Stimulated activated CD4-positive, alpha-beta T cell treated with anti-CD3 and anti-CD28 coated beads, TNF-alpha, amount 100 ng/mL, for 48 hours (primary cell): ENCODE measurements at regions not wholly inside any gene's neighbourhood (a gene's known extent, or its start where the extent isn't known, plus 50 kb on each side); places are given as distances from the start of the nearest gene placed in this dataset.
"Not testable (repeated sequence)": the region's sequence is repeated elsewhere in the genome, so short reads cannot be mapped to it uniquely, and the experiment has no call there.

Experiments
- DNase-seq, 3 donors: peaks; one replicate each; pipeline ENCODE4 v3.0.0-alpha.2; 2020; ENCODE audit warnings: low read depth in 3 of 3

- DNase-seq: no peak
Measured at GRCh38 chr1:58197811-58198210, 348.7 kb downstream of the OMA1 start.

GRCh38 chr1:58190267-58190988, 356.1 kb downstream of the OMA1 start:
- DNase-seq: no peak

- no peak for DNase-seq
Measured at GRCh38 chr1:58189453-58189852, 357.1 kb downstream of the OMA1 start.

- no peak for DNase-seq
Measured at GRCh38 chr1:58183286-58183685, 363.2 kb downstream of the OMA1 start.

- DNase-seq: no peak
Measured at GRCh38 chr1:58180537-58180936, 366.0 kb downstream of the OMA1 start.

- DNase-seq: not testable (repeated sequence)
Measured at GRCh38 chr1:58169160-58169559, 377.4 kb downstream of the OMA1 start.

- DNase-seq: not testable (repeated sequence)
Measured at GRCh38 chr1:58167131-58167530, 379.4 kb downstream of the OMA1 start.

GRCh38 chr1:58166417-58166816, 380.1 kb downstream of the OMA1 start:
- no peak for DNase-seq

GRCh38 chr1:58165073-58165472, 381.5 kb downstream of the OMA1 start:
- DNase-seq: no peak

GRCh38 chr1:58162952-58163550, 383.5 kb downstream of the OMA1 start:
- peak in 1 of 3 donors; percentile 4 for DNase-seq

GRCh38 chr1:58159434-58159830, 387.1 kb downstream of the OMA1 start:
- no peak for DNase-seq

- no peak for DNase-seq
Measured at GRCh38 chr1:58158506-58159433, 387.8 kb downstream of the OMA1 start.

- DNase-seq: no peak
Measured at GRCh38 chr1:58158016-58158415, 388.5 kb downstream of the OMA1 start.

- no peak for DNase-seq
Measured at GRCh38 chr1:58157256-58157655, 389.3 kb downstream of the OMA1 start.

- DNase-seq: no peak
Measured at GRCh38 chr1:58156831-58157230, 389.7 kb downstream of the OMA1 start.

- no peak for DNase-seq
Measured at GRCh38 chr1:58156124-58156468, 390.4 kb downstream of the OMA1 start.

GRCh38 chr1:58155418-58156123, 391.0 kb downstream of the OMA1 start:
- DNase-seq: no peak

GRCh38 chr1:58154256-58154655, 392.3 kb downstream of the OMA1 start:
- no peak for DNase-seq

GRCh38 chr1:58152697-58153096, 393.8 kb downstream of the OMA1 start:
- DNase-seq: no peak

- no peak for DNase-seq
Measured at GRCh38 chr1:58149271-58149812, 397.2 kb downstream of the OMA1 start.

- DNase-seq: no peak
Measured at GRCh38 chr1:58144698-58145270, 401.7 kb downstream of the OMA1 start.
